CD4-positive, alpha-beta T cell treated with Interleukin-4 for 4 hours (primary cell): ENCODE measurements at regions not wholly inside any gene's neighbourhood (a gene's known extent, or its start where the extent isn't known, plus 50 kb on each side); places are given as distances from the start of the nearest gene placed in this dataset.
A peak's percentile ranks its signal among the peaks of the same experiment; 100 is the strongest.
"Not testable (repeated sequence)": the region's sequence is repeated elsewhere in the genome, so short reads cannot be mapped to it uniquely, and the experiment has no call there.

Experiments used
- DNase-seq: peaks from one replicate; pipeline ENCODE4 v3.0.0-alpha.2; 2020

- DNase-seq = no peak
These were observed 130.8 kb downstream of the B3GNT2 start for GRCh38 chr2:62326735-62327134.

GRCh38 chr2:62325398-62325797, 129.5 kb downstream of the B3GNT2 start:
- DNase-seq = no peak

- no peak for DNase-seq
These were observed 125.7 kb downstream of the B3GNT2 start for GRCh38 chr2:62321380-62322289.

GRCh38 chr2:62320657-62321357, 124.9 kb downstream of the B3GNT2 start:
- no peak for DNase-seq

- DNase-seq = not testable (repeated sequence)
These were observed 124.2 kb downstream of the B3GNT2 start for GRCh38 chr2:62320137-62320536.

- no peak for DNase-seq
These were observed 123.2 kb downstream of the B3GNT2 start for GRCh38 chr2:62319070-62319469.

GRCh38 chr2:62315476-62315875, 119.6 kb downstream of the B3GNT2 start:
- no peak for DNase-seq

GRCh38 chr2:62314291-62314690, 118.4 kb downstream of the B3GNT2 start:
- no peak for DNase-seq

- peak; percentile 51 for DNase-seq
These were observed 117.7 kb downstream of the B3GNT2 start for GRCh38 chr2:62313449-62314227.

GRCh38 chr2:62309465-62310091, 113.7 kb downstream of the B3GNT2 start:
- DNase-seq = peak; percentile 39

- DNase-seq = no peak
These were observed 113.2 kb downstream of the B3GNT2 start for GRCh38 chr2:62309081-62309464.

- no peak for DNase-seq
These were observed 111.8 kb downstream of the B3GNT2 start for GRCh38 chr2:62307469-62308389.

GRCh38 chr2:62306751-62307468, 111.0 kb downstream of the B3GNT2 start:
- DNase-seq = peak; percentile 74

- peak; percentile 42 for DNase-seq
These were observed 109.7 kb downstream of the B3GNT2 start for GRCh38 chr2:62305421-62306176.

- peak; percentile 52 for DNase-seq
These were observed 108.8 kb downstream of the B3GNT2 start for GRCh38 chr2:62304429-62305417.

- DNase-seq = no peak
These were observed 107.9 kb downstream of the B3GNT2 start for GRCh38 chr2:62303788-62304187.

GRCh38 chr2:62302631-62303435, 106.9 kb downstream of the B3GNT2 start:
- peak; percentile 27 for DNase-seq

- DNase-seq = no peak
These were observed 105.0 kb downstream of the B3GNT2 start for GRCh38 chr2:62300925-62301324.
